Astrocyte of the cerebellum (primary cell): ENCODE measurements at regions not wholly inside any gene's neighbourhood (a gene's known extent, or its start where the extent isn't known, plus 50 kb on each side); places are given as distances from the start of the nearest gene placed in this dataset.

Experiments used
- DNase-seq: peaks from one replicate; pipeline ENCODE4 v3.0.0-alpha.2; 2011; ENCODE audit warnings: low read depth
- H3K4me3 ChIP-seq: 2 replicates; pipeline ENCODE4 v1.5.1; 2011; ENCODE audit warnings: mild to moderate bottlenecking, low read depth, low read length, moderate library complexity
- in situ Hi-C: cut with HindIII; loops from 2 replicates; pipeline ENCODE4 v1.10.0; 2017; ENCODE audit warnings: low sequenced_read_pairs
- TF ChIP-seq, protein P1 (sequence below): IDR thresholded peaks from 2 replicates; pipeline ENCODE4 v1.5.1; 2012; ENCODE audit warnings: low read length, low read depth, moderate library complexity, mild to moderate bottlenecking; ENCODE audit errors: missing control alignments

DNA sequence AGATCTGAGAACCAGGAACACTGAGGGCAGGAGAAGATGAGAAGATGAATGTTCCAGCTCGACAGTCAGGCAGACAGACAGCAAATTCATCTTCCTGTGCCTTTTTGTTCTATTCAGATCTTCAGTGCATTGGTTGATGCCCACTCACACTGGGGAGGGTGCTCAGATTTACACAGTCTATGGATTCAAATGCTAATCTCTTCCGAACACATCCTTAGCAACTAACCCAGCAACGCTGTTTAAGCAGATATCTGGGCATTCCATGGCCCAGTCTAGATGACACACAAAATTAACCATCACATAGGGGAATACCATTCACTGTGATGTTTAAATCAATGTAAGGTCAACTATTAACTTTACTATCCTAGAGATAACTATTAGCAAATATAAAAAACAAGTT is 571.9 kb downstream of the NYAP2 start:
- DNase-seq, result no peak
- no peak overlapping the region for H3K4me3 ChIP-seq
- TF ChIP-seq, protein P1, sequence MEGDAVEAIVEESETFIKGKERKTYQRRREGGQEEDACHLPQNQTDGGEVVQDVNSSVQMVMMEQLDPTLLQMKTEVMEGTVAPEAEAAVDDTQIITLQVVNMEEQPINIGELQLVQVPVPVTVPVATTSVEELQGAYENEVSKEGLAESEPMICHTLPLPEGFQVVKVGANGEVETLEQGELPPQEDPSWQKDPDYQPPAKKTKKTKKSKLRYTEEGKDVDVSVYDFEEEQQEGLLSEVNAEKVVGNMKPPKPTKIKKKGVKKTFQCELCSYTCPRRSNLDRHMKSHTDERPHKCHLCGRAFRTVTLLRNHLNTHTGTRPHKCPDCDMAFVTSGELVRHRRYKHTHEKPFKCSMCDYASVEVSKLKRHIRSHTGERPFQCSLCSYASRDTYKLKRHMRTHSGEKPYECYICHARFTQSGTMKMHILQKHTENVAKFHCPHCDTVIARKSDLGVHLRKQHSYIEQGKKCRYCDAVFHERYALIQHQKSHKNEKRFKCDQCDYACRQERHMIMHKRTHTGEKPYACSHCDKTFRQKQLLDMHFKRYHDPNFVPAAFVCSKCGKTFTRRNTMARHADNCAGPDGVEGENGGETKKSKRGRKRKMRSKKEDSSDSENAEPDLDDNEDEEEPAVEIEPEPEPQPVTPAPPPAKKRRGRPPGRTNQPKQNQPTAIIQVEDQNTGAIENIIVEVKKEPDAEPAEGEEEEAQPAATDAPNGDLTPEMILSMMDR, result no peak
- in situ Hi-C loops, result no loop called here

DNA sequence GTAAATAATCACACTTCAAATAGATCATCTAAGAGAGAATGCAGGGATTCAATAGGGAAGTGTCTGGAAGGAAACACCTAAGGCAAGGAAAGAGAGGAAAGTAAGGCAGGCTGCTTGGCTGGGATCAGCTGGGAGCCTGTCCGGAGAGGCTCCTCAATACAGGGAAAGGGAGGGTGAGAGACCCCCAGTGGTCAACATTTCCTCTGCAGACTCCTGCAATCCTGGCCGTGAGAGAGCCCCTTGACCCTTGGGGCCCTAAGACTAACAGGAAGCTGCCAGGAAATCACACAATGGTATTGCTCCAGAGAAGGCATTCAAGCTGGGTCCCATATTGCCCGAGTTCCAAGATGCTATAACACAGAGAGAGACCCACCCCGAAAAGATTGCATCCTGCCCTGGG is 549.4 kb downstream of the NYAP2 start:
- TF ChIP-seq, protein P1, result no peak
- DNase-seq, result no peak
- H3K4me3 ChIP-seq, result no peak overlapping the region
- in situ Hi-C loops, result no loop called here

DNA sequence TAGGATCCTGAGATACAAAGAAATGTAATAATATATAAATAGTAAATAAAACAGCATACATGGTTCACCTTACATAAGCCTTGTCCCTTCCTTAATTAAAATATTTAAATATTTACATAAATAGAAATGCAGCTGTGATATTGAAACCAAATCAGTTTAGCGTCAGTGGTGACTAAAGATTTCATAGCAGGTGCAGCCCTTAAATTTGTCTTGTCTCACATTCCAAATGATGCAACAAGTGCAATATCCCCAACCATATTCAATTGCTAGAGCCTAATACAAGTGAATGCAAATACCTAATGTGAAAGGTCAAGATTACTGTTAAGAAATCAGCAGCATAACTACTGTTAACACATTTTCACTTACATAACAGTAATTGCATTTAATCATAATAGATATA is 539.5 kb downstream of the NYAP2 start:
- TF ChIP-seq, protein P1, result no peak
- in situ Hi-C loops, result no loop called here

DNA sequence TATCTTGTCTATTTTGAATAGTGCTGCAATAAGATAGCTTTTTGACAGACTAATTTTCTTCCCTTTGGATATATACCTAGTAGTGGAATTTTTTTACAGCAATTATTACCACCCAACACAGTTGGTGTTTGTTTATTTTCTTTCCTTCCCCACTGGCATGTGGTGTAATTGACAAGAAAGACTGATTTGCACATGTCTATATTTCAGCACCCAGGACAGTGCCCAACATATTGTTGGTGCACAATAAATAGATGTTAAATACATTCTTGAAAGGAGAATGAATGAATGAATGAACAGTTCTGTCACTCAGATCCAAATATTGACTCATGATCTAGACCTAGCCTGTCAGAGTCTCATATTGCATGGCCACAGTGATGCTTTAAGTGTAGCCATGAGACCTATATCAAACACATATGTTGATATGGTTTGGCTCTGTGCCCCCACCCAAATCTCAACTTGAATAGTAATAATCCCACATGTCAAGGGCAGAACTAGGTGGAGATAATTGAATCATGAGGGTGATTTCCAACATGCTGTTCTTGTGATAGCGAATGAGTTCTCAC is 538.2 kb downstream of the NYAP2 start:
- in situ Hi-C loops, result no loop called here
- TF ChIP-seq, protein P1, result no peak
- H3K4me3 ChIP-seq, result no peak overlapping the region
- peak; percentile 8 for DNase-seq

More for the DNA sequence above, 539.5 kb downstream of the NYAP2 start:
- no peak overlapping the region for H3K4me3 ChIP-seq
- no peak for DNase-seq

DNA sequence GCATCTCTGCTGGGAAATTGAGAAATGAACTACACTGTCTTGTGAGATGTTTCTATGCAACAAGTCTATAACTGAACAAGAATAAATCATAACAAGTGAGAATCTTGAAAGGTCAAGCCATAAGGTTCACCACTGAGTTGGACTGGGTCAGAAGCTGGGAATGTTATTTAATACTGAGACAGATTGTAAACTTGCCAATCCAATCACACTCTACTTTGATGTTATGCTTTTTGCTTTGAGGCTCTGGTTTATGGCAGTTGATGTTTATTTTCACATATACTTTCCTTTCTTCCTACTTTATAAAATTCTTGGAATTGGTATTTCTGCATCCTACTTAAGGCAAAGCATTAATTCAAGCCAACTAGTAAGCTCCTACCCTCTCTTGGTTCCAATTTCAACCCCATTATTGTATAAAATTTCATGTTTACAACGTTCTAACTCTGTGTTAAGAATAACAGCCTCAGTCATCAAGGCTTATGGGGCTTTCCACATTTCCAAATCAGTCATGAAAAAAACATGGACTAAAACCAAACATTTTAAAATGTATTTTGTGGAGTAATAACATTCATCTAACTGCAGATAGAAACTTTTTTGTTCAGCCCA is 533.4 kb downstream of the NYAP2 start:
- in situ Hi-C loops, result no loop called here
- no peak overlapping the region for H3K4me3 ChIP-seq
- TF ChIP-seq, protein P1, result no peak
- DNase-seq, result no peak

DNA sequence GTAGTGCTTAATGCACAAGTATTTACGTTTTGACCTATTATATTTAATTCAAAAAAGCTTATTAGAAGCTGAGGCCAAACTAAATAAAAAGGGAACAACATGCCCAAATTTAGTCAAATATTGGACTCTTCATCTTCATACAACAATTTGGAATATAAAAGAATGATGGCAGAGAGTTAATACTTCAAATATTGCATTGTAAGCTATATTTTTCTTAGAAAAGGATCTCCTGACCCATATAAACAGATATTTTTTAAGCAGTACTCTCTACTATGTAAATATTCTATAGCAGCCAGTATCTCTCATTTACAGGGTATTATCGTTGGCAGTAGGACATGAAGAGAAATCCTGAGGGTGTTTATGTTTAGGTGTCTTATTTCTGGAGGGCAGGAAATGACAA is 531.2 kb downstream of the NYAP2 start:
- TF ChIP-seq, protein P1, result no peak
- in situ Hi-C loops, result no loop called here
- no peak for DNase-seq
- H3K4me3 ChIP-seq, result no peak overlapping the region
